ENCODE measurements at regions not wholly inside any gene's neighbourhood (a gene's known extent, or its start where the extent isn't known, plus 50 kb on each side); places are given as distances from the start of the nearest gene placed in this dataset.

DNA sequence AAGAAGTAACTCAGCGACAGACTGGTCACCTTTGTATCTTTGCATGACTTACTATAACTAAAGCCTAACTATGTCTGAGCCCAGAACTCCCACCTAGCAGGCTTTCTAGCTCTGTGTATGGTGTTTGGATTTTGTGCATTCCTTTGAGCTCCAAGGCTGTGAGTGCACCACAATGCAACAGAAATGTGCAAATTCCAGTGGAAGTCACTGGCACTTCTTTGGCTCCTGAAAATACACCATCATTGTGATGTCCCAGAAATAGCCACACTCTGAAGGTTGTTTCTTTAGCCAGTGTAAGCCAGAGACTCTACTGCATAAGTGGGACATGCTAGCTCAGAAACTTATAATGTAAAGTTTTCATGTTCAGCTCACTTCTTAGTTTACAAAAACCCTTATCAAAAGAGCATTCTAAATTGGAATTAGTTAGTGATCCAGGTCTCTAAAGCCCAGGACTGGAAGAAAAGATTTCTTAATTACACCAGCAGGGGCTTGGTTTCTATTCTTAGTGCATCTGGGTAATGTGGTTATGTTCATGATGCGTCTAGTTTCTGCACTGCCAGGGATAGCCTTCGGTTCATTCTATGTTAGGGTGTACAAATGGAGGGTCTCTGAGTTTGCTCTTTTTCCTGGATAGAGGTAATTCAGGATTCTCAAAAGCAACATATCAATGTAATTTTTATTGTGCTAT, 1239.5 kb upstream of the ZEB2 start:
- TF ChIP-seq, protein P1, sequence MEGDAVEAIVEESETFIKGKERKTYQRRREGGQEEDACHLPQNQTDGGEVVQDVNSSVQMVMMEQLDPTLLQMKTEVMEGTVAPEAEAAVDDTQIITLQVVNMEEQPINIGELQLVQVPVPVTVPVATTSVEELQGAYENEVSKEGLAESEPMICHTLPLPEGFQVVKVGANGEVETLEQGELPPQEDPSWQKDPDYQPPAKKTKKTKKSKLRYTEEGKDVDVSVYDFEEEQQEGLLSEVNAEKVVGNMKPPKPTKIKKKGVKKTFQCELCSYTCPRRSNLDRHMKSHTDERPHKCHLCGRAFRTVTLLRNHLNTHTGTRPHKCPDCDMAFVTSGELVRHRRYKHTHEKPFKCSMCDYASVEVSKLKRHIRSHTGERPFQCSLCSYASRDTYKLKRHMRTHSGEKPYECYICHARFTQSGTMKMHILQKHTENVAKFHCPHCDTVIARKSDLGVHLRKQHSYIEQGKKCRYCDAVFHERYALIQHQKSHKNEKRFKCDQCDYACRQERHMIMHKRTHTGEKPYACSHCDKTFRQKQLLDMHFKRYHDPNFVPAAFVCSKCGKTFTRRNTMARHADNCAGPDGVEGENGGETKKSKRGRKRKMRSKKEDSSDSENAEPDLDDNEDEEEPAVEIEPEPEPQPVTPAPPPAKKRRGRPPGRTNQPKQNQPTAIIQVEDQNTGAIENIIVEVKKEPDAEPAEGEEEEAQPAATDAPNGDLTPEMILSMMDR (conservative IDR thresholded peaks at IDR 0.05; ENCODE audit: low read depth, low read length) = peak; percentile 4
- H3K4me3 ChIP-seq (ENCODE audit: low read depth, low read length) = no peak overlapping the region
- no peak for DNase-seq (ENCODE audit: low read depth)

DNA sequence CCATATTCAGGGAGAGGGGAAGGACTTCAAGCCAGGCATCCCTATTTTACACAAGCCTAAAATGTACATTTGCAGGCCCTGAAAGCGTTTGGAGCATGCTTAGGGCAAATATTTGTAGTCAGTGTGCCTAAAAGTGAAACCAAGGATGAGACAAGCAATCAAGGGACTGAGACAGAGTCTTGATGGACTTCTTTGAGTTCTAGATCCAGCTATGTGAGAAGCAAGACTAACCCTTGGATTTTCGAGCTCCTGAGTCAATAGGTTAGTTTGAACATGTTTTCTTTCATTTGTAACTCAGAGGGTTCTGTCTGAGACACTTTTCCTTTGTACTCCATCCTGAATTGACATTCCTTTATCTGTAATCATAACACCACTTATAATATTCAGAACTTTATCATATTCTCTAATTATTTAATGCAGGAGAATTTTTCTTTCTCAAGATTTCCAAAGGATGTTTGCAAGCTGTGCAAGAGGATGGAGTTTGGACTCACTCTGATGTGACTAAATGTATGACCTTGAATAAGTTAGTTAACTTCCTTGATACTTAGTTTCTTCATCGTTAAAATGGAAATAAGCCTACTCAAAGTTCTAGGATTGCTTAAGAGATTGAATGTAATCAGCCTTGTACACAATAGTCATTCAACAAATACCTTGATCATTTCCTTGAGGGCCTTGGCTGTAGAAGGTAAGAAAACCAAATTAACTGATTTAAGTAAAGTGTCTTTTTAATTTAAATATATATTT, 1237.8 kb upstream of the ZEB2 start:
- DNase-seq (ENCODE audit: low read depth) = no peak
- H3K4me3 ChIP-seq (ENCODE audit: low read depth, low read length) = no peak overlapping the region
- TF ChIP-seq, protein P1 (conservative IDR thresholded peaks at IDR 0.05; ENCODE audit: low read depth, low read length) = no peak

DNA sequence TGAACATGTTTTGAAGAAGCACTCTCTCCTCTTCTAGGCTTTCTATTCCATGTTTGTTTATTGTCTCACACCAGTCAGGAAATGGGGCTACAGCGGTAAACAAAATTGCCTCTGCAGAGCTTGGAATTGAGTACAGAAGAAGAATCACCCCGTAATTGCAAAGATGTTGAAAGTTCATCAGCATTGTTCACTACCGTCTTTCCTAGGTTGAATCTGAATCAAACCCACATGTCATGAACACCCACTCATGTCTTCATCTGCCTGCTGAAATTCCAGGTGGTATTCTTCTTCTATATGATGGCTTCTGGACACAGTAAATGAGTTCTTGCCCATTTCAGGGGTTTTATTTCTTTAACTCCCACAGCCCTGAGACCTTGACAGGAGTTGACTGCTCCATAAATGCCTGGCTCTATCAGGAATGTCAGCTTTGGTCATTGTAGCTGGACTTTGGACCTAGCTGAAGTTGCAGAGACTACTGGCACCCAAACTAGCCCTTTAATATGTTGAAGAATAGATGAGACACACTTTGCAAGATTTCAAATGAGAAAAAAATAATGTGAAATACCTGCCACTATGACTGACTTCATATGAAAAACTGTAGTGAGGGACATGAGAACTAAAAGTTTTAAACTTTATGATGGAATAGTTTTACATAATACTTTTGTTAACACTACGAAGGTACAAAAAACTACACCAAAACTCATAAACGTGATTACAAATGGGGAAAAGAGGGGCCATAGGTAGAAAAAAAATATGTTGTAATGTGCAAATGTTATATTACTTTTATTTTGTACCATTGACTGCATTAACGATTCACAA, 1235.3 kb upstream of the ZEB2 start:
- TF ChIP-seq, protein P1 (conservative IDR thresholded peaks at IDR 0.05; ENCODE audit: low read depth, low read length) = no peak
- no peak overlapping the region for H3K4me3 ChIP-seq (ENCODE audit: low read depth, low read length)

DNA sequence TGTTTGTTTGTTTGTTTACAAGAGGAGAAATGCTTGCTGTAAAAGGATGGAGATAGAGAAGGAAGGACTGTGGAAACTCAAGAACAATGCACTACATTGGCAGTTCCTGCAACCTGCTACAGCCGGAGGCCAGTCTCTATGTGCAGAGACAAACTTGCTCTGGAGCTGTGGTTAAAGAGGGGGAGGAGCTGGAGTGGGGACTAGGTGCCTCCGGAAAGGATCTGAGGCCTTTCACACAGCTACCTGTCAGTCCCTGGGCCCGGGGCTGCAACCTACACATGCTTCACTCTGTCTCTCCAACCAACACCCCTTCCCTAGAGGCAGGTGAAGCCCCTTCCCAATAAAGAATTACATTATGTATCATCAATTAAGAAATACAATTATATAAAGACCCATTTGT, 1234.0 kb upstream of the ZEB2 start:
- no peak overlapping the region for H3K4me3 ChIP-seq (ENCODE audit: low read depth, low read length)
- DNase-seq (ENCODE audit: low read depth) = no peak
- TF ChIP-seq, protein P1 (conservative IDR thresholded peaks at IDR 0.05; ENCODE audit: low read depth, low read length) = no peak

More for the DNA sequence above, 1235.3 kb upstream of the ZEB2 start:
- no peak for DNase-seq (ENCODE audit: low read depth)

DNA sequence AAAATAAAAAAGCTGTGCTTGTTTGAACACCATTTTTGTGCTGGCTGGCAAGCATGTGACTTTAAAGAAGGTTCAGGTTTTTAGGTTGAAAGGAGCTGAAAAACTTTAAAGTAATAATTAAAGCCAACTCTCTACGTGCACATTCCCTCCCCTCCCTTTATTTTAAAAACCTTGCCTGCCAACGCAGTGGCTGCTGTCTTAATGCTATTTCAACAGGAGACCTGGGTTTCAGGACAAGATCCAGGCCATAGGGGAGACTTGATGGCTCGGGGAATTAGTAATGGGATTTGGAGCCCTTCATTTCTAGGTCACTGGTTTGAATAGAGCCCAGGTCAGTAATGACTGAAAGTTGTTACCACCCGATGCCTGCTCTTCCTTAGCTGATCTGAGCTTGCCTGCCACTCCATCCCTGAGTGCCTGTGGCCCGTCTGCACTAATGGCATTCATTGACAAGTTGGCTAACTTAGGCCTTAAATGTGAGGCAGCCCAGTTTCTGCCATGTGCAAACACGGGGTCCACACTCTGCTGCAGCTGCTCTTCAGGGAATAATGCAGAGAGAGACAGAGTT, 1233.2 kb upstream of the ZEB2 start:
- TF ChIP-seq, protein P1 (conservative IDR thresholded peaks at IDR 0.05; ENCODE audit: low read depth, low read length) = no peak
- no peak for DNase-seq (ENCODE audit: low read depth)
- no peak overlapping the region for H3K4me3 ChIP-seq (ENCODE audit: low read depth, low read length)

DNA sequence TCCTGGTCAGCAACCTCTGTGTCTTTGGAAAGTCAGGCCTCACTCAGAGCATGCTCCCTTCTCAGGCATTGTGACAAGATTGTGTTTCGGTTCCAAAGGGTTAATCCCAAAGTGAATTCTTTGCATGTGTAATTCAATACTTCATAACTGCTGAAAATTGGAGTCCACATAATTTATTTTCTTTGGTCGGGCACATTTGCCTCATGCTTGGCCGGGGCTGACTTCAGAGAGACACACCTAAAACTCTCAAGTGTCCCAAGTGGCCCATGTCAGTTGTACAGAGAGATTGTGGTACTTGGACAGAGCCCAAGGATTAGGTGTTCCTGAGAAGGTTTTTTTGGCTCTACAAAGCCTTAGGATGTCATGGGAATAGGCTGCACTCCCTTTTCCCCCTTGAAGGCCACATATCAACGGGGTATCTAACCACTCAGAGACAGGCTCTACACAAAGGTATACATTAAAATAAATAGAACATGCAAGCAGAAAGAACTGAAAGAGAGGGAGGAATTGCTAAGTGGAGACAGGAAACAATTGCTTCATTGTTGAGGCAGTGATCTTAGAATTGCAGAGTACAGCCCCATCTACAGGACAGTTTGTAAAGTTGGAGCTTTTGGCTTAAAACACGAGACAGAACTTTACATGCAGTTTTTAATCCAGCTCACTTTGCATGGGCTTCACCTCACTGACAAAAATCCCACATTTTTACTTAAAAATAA, 1232.3 kb upstream of the ZEB2 start:
- no peak overlapping the region for H3K4me3 ChIP-seq (ENCODE audit: low read depth, low read length)
- peak; percentile 45 for DNase-seq (ENCODE audit: low read depth)
- TF ChIP-seq, protein P1 (conservative IDR thresholded peaks at IDR 0.05; ENCODE audit: low read depth, low read length) = peak; percentile 83
